D341Med (cell line): ENCODE measurements at regions not wholly inside any gene's neighbourhood (a gene's known extent, or its start where the extent isn't known, plus 50 kb on each side); places are given as distances from the start of the nearest gene placed in this dataset.
"Not testable (repeated sequence)": the region's sequence is repeated elsewhere in the genome, so short reads cannot be mapped to it uniquely, and the experiment has no call there.

Source experiments
- DNase-seq: peaks from one replicate; pipeline ENCODE4 v3.0.0; 2012; ENCODE audit warnings: low spot score

DNA sequence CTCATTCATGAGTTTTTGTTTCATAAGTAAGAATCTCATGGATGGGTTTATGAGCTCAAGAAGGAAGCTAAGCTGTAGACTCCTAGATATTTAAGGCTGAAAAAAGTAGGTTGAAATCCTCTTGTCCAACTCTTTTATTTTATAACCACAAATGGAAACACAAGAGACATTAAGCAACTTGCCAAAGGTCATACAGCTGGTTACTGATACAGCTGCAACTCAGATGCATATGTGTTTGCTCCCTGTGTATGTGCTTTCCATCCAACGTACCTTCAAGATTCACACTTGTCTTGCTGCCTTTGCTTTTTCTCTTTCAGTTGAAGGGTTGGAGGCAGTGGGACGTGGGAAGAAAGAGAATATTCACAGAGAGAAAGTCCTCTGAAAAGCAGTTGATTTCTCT, 153.5 kb upstream of the STMND1 start:
- DNase-seq: no peak

DNA sequence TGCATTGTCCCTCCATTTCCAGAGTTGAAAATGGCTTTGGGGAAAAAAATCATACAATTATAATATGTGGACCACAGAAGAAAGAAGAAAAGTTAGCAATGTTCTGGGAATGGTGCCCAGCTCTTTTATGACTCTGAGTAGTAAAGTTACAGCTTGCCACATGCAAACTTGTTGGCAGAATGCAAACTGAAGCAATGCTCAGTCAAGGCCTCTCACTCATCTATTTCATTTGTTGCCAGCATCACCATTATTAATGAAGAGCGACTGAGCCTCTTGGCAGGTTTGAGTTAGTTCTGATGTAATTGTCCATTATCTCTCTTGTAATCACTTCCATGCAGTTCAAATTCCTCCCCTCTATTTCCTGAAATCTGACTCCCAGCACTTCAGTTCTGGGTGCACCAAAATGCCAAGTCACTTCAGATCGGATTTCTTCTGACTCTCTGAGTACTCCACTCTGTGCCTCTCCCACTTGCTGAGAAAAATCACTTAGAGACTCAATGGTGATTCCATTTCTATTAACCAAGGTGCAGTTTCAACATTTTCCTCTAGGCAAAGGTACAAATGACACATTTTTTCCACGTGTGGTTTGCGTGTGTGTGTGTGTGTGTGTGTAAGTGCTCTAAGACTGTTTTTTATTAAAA, 154.4 kb upstream of the STMND1 start:
- no peak for DNase-seq

DNA sequence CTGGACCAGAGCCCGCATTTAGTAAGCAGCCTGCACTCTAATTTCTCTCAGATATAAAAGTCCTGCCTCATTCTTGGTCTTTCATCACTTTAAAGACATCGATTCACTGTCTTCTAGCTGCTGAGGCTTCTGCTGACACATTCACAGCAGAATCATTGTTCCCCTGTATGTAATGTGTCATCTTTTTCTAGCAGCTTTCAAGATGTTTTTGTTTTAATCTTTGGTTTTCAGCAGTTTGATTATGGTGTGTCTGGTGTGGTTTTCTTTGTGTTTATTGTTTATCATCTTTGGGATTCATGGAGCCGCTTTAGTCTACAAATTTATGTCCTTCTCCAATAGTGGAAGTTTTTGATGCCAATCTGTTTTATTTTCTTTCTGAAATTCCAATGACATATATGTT, 157.3 kb upstream of the STMND1 start:
- no peak for DNase-seq

DNA sequence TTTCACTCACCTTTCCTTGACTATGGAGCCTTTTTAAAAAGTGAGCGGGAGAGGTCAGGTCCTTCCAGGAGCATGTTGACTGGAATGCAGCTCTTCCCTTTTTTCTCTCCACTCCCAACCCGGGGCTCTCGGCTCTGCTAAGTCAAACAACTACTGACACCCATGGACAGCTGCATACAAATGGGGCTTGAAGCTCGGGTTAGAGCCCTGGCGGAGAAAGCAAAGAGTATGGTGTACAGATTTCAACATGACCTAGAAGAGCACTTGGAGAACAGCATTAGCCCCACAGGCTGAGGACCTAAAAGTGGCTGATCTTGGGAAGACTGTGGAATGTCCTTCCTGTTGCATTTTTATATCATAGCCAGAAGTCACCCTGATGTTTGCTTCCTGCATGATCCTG, 162.0 kb upstream of the STMND1 start:
- DNase-seq: no peak

DNA sequence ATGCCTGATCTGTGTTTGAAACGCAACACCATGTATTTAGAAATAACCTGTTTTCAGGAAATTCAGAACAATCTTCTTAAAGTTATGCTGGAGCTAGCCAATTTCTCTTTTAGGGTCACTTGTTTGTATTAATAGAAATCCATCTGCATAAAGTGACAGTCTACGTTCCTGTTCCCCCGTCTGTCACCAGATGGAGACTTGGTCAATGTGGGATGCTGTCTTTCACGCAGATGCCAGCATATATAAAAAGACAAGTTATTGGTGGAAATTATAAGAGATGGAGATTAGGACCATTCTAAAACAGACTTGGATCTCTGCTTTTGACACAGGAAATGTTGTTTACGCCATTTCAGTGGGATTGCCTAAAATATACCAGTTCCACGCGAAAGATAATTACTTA, 162.5 kb upstream of the STMND1 start:
- no peak for DNase-seq

DNA sequence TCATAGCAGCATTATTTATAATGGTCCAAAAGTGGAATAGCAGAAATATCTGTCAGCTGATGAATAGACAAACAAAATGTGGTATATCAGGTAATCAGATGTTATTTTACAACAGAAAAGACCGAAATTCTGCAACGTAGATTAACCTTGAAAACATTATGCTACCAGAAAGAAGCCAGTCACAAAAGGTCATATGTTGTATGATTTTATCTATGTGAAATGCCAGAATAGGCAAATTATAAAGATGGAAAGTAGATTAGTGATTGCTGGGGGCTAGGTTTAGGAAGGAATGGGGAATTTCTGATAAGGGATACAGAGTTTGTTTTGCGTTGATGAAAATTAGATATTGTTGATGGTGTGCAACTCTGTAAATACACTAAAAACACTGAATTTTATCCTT, 165.0 kb upstream of the STMND1 start:
- DNase-seq: no peak

DNA sequence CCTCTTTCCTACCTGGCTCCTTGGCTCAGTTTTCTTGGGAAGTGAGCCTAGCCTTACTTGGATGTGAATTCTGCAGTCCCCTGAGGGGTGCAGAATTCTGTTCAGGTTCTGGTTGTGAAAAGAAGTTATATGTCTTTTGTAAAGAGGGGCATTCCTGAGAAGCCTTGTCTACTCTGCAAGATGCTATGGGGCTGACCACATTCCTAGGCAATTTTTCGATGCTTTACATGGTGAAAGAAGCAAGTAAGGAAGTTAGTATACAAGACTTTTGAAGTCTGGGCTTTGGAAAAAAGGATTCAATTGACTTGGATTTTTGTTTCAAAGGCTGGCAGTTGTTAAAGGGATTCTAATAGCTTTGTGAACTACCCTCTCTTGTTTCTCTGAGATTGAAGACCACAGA, 167.9 kb upstream of the STMND1 start:
- no peak for DNase-seq

DNA sequence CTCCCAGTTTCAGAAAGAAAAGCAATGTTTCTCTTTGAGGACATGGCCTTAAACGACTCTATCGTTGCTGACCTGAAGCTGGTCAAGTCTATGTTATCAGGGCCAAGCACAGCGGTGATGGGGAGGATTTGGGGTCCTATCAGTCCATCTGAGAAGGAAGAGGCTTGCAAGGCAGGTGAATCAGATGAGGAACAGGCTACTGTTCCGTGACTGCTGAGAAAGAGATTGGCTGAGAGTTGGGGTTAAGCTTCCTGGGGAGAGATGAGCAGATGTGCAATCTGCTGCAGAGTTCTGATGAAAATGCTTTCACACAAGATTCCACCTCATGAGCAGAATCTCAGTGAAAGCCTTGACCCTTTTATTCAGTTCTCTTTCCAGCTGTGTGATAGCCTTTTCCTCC, 168.3 kb upstream of the STMND1 start:
- DNase-seq: no peak

DNA sequence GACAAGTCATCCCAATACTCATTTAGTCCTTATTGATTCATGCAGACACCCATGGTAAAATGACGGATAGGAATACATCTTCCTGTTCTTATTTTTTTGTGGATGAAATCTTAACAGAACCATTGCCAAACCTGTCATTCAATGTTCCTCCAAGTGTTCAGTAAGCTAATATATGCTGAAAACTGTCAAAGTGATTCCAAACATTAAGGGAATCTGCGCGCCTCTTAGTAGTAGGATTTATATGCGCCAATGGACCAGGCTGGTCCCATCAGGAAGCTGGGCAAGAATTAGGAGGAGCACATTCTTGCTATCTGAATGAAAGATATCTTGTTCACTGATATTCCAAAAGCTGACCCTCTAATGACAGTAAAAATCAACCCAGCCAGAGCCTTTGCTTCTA, 168.9 kb upstream of the STMND1 start:
- DNase-seq: no peak

DNA sequence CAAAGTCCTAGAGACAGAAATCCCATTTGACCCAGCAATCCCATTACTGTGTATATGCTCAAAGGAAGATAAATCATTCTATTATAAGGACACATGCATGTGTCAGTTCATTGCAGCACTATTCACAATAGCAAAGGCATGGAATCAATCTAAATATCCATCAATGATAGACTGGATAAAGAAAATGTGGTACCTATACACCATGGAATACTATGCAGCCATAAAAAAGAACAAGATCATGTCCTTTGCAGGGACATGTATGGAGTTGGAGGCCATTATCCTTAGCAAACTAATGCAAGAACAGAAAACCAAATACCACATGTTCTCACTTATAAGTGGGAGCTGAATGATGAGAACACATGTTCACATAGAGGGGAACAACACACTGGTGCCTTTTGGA, 169.8 kb upstream of the ATXN1 start:
- not testable (repeated sequence) for DNase-seq

DNA sequence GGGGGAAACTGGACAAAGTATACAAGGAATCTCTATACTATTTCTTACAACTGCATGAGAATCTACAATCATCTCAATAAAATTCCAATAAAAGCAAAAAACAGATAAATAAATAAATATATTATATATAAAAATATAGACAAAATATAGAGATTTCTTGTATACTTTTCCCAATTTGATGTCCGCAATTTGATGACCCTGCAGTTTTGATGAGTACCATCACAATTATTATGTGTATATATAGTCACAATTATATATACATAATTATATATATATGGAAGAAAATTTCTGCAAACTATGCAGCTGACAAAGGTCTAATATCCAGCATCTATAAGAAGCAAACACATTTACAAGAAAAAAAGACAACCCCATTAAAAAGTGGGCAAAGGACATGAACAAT, 169.2 kb upstream of the ATXN1 start:
- DNase-seq: no peak

DNA sequence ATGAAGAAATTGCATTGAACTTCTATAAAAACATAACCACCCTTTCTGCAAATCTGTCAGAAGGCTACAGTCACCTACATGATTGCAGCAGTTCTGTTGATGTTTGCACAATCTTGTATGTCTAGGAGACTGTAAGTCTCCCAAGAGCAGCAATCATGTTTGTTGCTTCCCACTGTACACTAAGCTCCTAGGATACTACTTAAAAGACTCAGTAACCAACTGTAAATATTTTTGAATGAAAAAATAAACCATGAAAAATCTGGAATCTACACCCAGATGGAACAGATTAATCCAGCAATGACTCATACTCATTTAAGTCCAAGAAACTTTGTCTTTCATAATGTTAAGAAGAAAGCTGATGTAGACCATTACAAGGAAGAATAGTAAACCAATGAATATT, 168.5 kb upstream of the ATXN1 start:
- DNase-seq: no peak

DNA sequence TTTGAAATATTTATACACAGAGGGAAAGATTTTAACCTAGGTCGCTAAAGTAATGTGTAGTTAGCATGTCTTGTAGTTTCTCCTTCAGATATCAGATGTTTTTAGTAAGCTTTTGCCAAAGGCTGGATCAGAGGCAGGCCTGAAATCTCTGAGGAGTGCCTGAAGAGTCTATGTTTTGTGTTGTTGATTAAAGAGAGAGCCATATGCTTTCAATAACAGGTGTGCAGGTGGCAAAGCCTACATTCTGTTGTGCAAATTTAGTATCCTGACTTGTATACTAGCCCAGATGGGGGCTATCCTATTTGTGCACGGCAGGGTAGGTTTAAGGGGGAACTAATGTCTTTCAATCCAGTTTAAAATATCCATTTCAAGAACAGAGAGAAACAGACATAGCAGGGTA, 167.1 kb upstream of the ATXN1 start:
- DNase-seq: no peak

DNA sequence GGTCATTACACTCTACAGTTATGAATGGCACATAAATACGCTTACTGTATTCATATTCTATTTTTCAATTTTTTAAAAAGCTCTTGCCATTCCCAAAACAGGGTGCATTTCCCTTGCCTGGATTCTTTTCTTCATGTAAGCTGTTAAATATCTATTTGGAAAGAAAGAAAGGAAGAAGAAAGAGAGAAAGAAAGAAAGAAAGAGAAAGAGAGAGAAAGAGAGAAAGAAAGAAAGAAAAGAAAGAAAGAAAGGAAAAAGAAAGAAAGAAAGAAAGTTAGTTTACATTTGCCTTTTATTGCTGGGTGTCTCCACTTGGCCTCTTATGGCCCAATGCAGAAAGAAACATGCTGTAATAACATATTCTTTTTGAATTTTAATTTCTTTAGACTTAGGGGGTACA, 165.9 kb upstream of the ATXN1 start:
- DNase-seq: no peak

DNA sequence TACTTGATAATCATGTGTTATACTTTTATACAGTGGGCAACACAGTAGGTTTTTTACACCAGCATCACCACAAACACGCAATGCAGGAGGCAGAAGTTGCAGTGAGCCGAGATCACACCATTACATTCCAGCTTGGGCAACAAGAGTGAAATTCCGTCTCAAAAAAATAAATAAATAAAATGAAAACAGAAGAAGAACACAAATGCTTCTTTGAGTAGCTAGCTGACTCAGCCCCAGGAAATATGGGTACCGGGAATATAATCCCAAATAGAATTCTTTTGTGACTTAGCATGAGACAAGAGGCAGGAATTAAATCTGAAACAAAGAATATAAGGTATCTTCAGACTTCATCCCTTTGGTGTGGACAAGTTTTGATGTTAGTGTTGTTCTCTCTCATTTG, 164.2 kb upstream of the ATXN1 start:
- DNase-seq: no peak

DNA sequence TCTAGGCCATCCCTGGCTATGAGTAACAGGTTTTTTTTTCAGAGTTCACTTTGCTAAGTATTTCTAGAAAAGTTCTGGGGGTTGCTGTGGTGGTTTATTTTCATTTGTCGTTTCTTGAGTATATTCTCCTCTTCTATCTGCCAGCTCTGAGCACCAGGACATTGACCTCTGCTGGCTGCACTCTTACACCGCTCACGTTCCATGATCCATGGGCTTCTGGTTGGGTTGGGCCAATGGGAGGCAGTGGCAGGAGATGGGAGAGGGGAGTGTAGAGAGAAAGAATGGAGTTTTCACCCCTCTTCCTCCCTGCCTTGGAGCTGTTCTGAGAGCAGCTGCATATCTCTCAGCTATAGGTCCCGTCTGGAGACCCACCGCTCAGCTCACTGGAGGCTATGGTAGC, 161.0 kb upstream of the ATXN1 start:
- DNase-seq: no peak

DNA sequence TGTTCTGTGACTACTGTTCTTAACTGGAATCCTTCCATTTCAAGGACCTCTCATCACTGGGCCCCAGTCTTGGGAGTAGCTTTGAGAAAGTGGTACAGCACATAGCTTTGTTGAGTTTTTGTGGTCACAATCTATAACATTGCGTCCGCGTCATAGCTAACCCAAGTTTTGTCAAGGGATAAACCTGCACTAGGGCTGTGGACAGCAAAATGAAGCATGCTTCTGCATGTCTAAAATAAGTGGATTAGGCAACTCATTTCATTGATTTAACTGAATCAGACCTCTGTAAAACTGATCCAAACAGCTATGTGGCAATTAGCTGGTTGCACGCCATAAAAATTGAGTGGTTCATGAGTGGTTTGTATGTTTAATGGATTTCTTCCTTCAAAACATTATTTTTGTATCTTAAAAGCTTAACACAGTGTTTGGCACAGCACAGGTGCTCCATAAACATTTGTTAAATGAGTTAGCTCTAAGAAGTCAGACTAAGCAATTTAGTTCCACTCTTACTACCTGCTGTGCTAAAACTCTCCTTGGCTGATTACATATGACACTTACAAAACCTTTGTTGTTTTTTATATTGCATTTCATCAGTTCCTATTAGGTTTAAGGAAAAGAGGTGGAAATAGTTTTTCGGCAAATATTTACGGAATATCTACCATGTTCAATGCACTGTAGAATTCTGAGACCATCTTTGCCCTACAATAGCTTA, 160.3 kb upstream of the ATXN1 start:
- no peak for DNase-seq

DNA sequence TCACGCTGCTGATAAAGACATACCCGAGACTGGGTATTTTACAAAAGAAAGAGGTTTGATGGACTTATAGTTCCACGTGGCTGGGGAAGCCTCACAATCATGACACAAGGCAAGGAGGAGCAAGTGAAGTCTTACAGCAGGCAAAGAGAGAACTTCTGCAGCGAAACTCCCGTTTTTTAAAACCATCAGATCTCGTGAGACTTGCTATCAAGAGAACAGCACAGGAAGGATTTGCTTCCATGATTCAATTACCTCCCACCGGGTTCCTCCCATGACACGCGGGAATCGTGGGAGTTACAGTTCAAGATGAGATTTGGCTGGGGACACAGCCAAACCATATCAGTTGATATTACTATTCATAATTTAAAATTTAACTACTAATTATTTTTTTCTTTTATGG, 157.3 kb upstream of the ATXN1 start:
- DNase-seq: no peak

DNA sequence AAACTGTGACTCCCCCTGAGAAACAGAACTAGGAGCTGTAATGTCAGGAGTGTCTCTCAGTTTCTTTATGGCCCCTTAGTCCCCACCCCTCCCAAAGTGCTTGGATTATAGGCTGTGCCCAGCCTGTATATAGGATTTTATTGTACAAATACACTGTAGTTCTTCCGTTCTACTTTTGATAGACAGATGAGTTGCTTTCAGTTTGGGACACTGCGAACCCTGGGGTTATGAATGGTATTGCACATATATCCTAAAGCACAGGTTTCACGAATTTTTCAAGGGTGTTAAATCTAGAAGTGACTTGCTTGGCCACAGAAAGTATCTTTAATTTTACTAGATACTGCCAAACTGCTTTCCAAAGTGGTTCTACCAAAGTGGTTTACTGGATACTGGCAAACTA, 152.9 kb upstream of the ATXN1 start:
- no peak for DNase-seq

DNA sequence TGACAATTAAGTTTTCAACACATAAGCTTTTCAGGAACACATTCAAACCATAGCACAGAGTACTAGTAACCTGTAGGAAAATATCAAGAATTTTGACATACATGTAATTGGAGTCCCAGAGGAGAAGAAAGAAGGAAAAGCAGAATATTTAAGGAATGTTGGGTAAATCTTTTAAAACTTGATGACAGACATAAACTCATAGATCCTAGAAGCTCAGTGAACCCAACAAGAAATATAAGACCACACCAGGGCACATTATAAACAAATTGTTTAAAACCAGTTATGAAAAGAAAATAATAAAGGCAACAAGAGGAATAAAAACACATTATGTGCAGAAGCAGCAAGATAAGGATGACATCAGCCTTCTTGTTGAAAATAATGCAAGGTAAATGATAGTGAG, 151.5 kb upstream of the ATXN1 start:
- no peak for DNase-seq

DNA sequence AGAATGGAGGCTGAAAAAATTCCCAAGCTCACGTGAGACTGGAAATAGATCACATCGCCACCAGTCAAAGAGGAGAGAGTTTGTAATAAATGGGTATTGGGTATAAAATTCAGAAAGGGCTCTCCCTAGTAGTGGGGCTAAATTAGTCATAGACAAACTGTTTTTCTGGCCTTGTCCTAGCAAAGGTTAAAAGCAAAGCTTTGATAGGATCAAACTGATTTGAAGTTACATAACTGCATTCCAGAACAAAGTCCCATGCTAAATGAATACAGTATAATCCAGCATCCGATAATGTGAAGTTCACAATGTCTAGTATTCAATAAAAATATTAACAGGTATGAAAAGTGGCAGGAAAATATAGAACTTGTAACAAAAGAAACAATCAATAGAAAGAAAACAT, 149.8 kb upstream of the ATXN1 start:
- DNase-seq: no peak

DNA sequence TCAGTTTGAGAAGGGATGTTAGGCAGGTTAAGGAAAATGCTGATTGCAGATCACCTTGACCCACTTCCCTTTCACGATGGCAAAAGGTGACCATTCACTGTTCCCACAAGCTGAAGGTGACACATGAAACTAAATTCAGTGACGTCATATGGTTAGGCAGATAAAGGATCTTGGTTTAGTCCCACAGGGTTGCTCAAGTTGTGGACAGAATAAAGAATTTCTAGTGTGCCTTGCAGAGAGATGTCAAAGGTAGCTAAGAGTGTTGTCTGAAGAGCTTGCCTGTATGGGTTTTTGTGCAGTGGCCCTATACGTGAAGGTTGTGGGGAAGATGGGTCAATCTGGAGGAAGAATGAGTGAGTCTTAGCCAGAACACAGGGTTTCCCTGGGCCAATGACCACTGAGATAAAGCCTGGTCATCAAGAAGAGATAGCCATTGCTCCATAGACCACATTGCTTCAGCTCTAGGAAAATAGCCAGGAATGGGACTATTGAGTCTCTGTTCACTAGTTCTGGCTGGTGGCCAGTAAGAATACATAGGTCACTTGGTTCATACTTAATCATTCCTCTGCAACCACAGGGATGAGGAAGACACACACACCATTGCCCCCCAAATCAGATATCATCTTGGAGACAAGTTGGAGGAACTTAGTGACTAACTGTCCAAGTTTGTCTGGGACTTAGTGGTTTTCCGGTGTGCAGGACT, 148.5 kb upstream of the ATXN1 start:
- DNase-seq: no peak

DNA sequence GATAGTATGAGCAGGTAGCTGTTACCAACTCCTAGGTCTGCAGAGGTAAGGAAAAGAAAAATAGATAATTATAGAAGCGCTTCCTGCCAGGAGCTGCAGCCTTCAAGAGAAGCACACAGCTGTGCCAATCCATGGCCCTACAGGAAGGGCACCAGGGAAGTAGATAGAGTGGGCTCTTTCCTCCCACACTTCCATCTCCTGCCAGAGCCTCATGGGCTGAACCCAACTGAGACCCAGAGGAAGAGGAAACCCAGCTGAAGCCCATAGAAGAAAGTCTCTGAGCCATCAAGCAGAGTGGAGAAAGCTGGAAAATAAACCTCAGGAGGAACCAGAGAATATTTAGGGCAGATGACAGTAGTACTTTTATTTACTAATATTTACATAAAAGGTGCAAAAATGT, 146.7 kb upstream of the ATXN1 start:
- DNase-seq: no peak

DNA sequence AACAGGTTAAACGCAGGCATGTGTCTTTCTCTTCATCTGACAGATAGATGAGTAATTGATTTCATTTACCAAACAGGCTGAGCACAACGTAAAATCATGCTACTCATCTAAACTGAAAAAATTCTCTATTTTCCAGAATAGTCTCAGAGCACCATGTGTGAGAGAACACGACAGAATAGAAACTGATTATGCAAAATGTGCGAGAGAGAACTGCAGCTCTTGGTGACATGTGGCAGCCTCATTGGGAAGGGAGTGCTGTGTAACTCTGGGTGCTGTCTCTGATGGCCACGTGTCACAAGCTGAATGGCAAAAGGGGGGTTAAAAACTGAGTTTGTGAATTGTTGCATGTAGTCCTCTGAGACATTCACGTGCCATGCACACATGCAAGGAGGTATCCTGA, 143.7 kb upstream of the ATXN1 start:
- DNase-seq: no peak
